HepG2 (cell line): ENCODE measurements at regions not wholly inside any gene's neighbourhood (a gene's known extent, or its start where the extent isn't known, plus 50 kb on each side); places are given as distances from the start of the nearest gene placed in this dataset.

Experiments
- ARNT ChIP-seq: fragments of 450-650 bp; IDR thresholded peaks from 2 replicates; pipeline ENCODE4 v1.6.1; 2017
- GMEB1 ChIP-seq: sonication (generic); formaldehyde crosslinking; IDR thresholded peaks from 2 replicates; pipeline ENCODE4 v1.5.1; 2020; ENCODE audit warnings: missing genetic modification reagents, mild to moderate bottlenecking, borderline replicate concordance
- MED8 ChIP-seq: sonication (generic); formaldehyde crosslinking; IDR thresholded peaks from 2 replicates; pipeline ENCODE4 v1.8.1; 2023; ENCODE audit warnings: mild to moderate bottlenecking, missing genetic modification reagents; ENCODE audit not compliant: insufficient replicate concordance
- MTF1 ChIP-seq: sonication (generic); formaldehyde crosslinking; IDR thresholded peaks from 2 replicates; pipeline ENCODE4 v1.5.0; 2020; ENCODE audit warnings: missing genetic modification reagents
- MZF1 ChIP-seq: sonication (generic); formaldehyde crosslinking; IDR thresholded peaks from 2 replicates; pipeline ENCODE4 v1.8.1; 2023; ENCODE audit warnings: mild to moderate bottlenecking, missing genetic modification reagents, borderline replicate concordance
- TCF7L2 ChIP-seq: IDR thresholded peaks from 2 replicates; pipeline ENCODE4 v1.6.1; 2011; ENCODE audit warnings: mild to moderate bottlenecking, low read depth, low read length, moderate library complexity
- ZNF646 ChIP-seq: sonication (generic); formaldehyde crosslinking; IDR thresholded peaks from 2 replicates; pipeline ENCODE4 v1.9.0; 2021; ENCODE audit warnings: mild to moderate bottlenecking, missing genetic modification reagents
- TF ChIP-seq, protein P1 (sequence below), 2 experiments: sonication (generic) in 1 of 2; formaldehyde crosslinking in 1 of 2; IDR thresholded peaks; 2 replicates each; pipeline versions ENCODE4 v1.4.0 to v1.6.1; 2016 to 2020; ENCODE audit warnings: borderline replicate concordance in 1 of 2, low read depth in 1 of 2, mild to moderate bottlenecking in 1 of 2, missing genetic modification reagents in 1 of 2
- TF ChIP-seq, protein P2 (sequence below): sonication (generic); formaldehyde crosslinking; IDR thresholded peaks from 2 replicates; pipeline ENCODE4 v1.4.0; 2020; ENCODE audit warnings: missing genetic modification reagents, borderline replicate concordance
- TF ChIP-seq, protein P3 (sequence below): sonication (generic); formaldehyde crosslinking; IDR thresholded peaks from 2 replicates; pipeline ENCODE4 v1.5.1; 2020; ENCODE audit warnings: mild to moderate bottlenecking, missing genetic modification reagents, moderate library complexity

DNA sequence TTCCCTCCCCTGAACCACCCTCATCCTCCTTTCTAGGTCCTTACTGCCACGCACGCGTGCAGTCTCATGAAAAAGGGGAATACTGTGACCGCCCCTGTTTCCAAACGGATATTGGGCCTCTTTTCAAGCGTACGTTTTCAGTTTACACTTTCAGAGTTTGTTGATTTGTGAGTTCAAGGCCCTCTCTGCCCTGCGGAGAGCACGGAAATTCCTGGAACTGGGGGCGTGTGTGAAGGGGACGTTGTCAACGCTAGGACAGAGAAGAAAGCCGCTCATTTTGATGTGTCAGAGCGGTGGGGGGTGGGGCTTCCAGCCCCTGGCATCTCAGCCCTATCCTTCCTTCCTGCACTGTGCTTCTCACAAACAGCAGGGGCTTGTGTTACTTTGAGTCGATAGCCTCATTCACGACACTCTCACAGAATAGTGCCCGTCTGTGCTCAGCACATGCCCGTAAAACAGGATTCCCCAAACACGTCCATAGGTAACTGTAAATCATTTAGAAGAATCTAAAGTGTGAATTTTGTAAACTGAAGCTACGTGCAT is 137.6 kb upstream of the PEG3 start (continued):
- TF ChIP-seq MED8 (peak; percentile 99), MZF1 (CRISPR knock-in tag) (no peak), GMEB1 (no peak; the same call in 1 of the 2 replicates), MTF1 (CRISPR knock-in tag) (no peak), ARNT (no peak), ZNF646 (CRISPR knock-in tag) (peak; percentile 77; the same call in 1 of the 2 replicates), TCF7L2 (no peak)
- TF ChIP-seq, protein P1, sequence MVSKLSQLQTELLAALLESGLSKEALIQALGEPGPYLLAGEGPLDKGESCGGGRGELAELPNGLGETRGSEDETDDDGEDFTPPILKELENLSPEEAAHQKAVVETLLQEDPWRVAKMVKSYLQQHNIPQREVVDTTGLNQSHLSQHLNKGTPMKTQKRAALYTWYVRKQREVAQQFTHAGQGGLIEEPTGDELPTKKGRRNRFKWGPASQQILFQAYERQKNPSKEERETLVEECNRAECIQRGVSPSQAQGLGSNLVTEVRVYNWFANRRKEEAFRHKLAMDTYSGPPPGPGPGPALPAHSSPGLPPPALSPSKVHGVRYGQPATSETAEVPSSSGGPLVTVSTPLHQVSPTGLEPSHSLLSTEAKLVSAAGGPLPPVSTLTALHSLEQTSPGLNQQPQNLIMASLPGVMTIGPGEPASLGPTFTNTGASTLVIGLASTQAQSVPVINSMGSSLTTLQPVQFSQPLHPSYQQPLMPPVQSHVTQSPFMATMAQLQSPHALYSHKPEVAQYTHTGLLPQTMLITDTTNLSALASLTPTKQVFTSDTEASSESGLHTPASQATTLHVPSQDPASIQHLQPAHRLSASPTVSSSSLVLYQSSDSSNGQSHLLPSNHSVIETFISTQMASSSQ (IDR thresholded peaks at IDR 0.05; ENCODE audit: low read depth): peak; percentile 81
- TF ChIP-seq, protein P1 (CRISPR knock-in tag; IDR thresholded peaks at IDR 0.05; ENCODE audit: borderline replicate concordance): peak; percentile 92
- TF ChIP-seq, protein P2, sequence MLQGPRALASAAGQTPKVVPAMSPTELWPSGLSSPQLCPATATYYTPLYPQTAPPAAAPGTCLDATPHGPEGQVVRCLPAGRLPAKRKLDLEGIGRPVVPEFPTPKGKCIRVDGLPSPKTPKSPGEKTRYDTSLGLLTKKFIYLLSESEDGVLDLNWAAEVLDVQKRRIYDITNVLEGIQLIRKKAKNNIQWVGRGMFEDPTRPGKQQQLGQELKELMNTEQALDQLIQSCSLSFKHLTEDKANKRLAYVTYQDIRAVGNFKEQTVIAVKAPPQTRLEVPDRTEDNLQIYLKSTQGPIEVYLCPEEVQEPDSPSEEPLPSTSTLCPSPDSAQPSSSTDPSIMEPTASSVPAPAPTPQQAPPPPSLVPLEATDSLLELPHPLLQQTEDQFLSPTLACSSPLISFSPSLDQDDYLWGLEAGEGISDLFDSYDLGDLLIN (CRISPR knock-in tag): no peak
- TF ChIP-seq, protein P3, sequence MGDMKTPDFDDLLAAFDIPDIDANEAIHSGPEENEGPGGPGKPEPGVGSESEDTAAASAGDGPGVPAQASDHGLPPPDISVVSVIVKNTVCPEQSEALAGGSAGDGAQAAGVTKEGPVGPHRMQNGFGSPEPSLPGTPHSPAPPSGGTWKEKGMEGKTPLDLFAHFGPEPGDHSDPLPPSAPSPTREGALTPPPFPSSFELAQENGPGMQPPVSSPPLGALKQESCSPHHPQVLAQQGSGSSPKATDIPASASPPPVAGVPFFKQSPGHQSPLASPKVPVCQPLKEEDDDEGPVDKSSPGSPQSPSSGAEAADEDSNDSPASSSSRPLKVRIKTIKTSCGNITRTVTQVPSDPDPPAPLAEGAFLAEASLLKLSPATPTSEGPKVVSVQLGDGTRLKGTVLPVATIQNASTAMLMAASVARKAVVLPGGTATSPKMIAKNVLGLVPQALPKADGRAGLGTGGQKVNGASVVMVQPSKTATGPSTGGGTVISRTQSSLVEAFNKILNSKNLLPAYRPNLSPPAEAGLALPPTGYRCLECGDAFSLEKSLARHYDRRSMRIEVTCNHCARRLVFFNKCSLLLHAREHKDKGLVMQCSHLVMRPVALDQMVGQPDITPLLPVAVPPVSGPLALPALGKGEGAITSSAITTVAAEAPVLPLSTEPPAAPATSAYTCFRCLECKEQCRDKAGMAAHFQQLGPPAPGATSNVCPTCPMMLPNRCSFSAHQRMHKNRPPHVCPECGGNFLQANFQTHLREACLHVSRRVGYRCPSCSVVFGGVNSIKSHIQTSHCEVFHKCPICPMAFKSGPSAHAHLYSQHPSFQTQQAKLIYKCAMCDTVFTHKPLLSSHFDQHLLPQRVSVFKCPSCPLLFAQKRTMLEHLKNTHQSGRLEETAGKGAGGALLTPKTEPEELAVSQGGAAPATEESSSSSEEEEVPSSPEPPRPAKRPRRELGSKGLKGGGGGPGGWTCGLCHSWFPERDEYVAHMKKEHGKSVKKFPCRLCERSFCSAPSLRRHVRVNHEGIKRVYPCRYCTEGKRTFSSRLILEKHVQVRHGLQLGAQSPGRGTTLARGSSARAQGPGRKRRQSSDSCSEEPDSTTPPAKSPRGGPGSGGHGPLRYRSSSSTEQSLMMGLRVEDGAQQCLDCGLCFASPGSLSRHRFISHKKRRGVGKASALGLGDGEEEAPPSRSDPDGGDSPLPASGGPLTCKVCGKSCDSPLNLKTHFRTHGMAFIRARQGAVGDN (CRISPR knock-in tag): peak; percentile 97
